SJSA1 (cell line): ENCODE measurements at regions not wholly inside any gene's neighbourhood (a gene's known extent, or its start where the extent isn't known, plus 50 kb on each side); places are given as distances from the start of the nearest gene placed in this dataset.

Source experiments
- DNase-seq, 2 experiments: peaks; one replicate each; pipeline ENCODE4 v3.0.0-alpha.2; 2015 to 2020; ENCODE audit warnings: low spot score in 2 of 2, low read depth in 1 of 2
- H3K27ac ChIP-seq: fragments of 250-450 bp; sonication (Bioruptor Pico); 2 replicates; pipeline ENCODE4 v1.5.1; 2020; ENCODE audit warnings: mild to moderate bottlenecking, moderate library complexity
- H3K27me3 ChIP-seq: fragments of 250-450 bp; sonication (Bioruptor Pico); replicated peaks from 2 replicates; pipeline ENCODE4 v1.5.1; 2020; ENCODE audit warnings: mild to moderate bottlenecking, moderate library complexity
- H3K36me3 ChIP-seq: fragments of 250-450 bp; sonication (Bioruptor Pico); 2 replicates; pipeline ENCODE4 v1.5.1; 2020; ENCODE audit warnings: mild to moderate bottlenecking
- H3K4me1 ChIP-seq: fragments of 250-450 bp; sonication (Bioruptor Pico); replicated peaks from 2 replicates; pipeline ENCODE4 v1.6.1; 2021; ENCODE audit warnings: mild to moderate bottlenecking
- H3K4me3 ChIP-seq: fragments of 250-450 bp; sonication (Bioruptor Pico); 2 replicates; pipeline ENCODE4 v1.5.1; 2020; ENCODE audit warnings: mild to moderate bottlenecking
- H3K9me3 ChIP-seq: fragments of 250-450 bp; sonication (Bioruptor Pico); replicated peaks from 2 replicates; pipeline ENCODE4 v1.5.1; 2020; ENCODE audit warnings: mild to moderate bottlenecking

GRCh38 chr16:54633943-54634362 is 296.7 kb upstream of the IRX5 start:
- DNase-seq = no peak
- no peaks in the 10 kb centered on the region for H3K36me3 ChIP-seq

GRCh38 chr16:54632322-54633220 is 298.1 kb upstream of the IRX5 start:
- no peak overlapping the region for H3K4me3 ChIP-seq
- DNase-seq = no peak
- 0 out of 2 replicates have a peak, but pooled peaks cover 3% of the 10 kb centered on the region for H3K27me3 ChIP-seq
- no peaks in the 10 kb centered on the region for H3K9me3 ChIP-seq
- H3K4me1 ChIP-seq = no peaks in the 10 kb centered on the region
- H3K36me3 ChIP-seq = no peaks in the 10 kb centered on the region
- H3K27ac ChIP-seq = no peak overlapping the region

More at GRCh38 chr16:54633943-54634362, 296.7 kb upstream of the IRX5 start:
- H3K4me1 ChIP-seq = no peaks in the 10 kb centered on the region
- H3K27ac ChIP-seq = no peak overlapping the region
- H3K27me3 ChIP-seq = 0 out of 2 replicates have a peak, but pooled peaks cover 3% of the 10 kb centered on the region
- H3K9me3 ChIP-seq = no peaks in the 10 kb centered on the region
- no peak overlapping the region for H3K4me3 ChIP-seq

GRCh38 chr16:54631782-54632181 is 298.9 kb upstream of the IRX5 start:
- Histone ChIP-seq H3K27ac (no peak overlapping the region), H3K27me3 (0 out of 2 replicates have a peak, but pooled peaks cover 3% of the 10 kb centered on the region), H3K4me1 (no peaks in the 10 kb centered on the region), H3K9me3 (no peaks in the 10 kb centered on the region), H3K36me3 (no peaks in the 10 kb centered on the region), H3K4me3 (no peak overlapping the region)
- no peak for DNase-seq

GRCh38 chr16:54630284-54630967 is 300.2 kb upstream of the IRX5 start:
- Histone ChIP-seq H3K27ac (no peak overlapping the region), H3K4me1 (no peaks in the 10 kb centered on the region), H3K36me3 (no peaks in the 10 kb centered on the region), H3K27me3 (0 out of 2 replicates have a peak, but pooled peaks cover 3% of the 10 kb centered on the region), H3K4me3 (no peak overlapping the region), H3K9me3 (no peaks in the 10 kb centered on the region)
- no peak for DNase-seq

GRCh38 chr16:54628796-54629625 is 301.7 kb upstream of the IRX5 start:
- DNase-seq = no peak
- H3K27me3 ChIP-seq = 0 out of 2 replicates have a peak, but pooled peaks cover 3% of the 10 kb centered on the region
- H3K4me3 ChIP-seq = no peak overlapping the region
- no peak overlapping the region for H3K27ac ChIP-seq
- H3K4me1 ChIP-seq = no peaks in the 10 kb centered on the region
- no peaks in the 10 kb centered on the region for H3K9me3 ChIP-seq
- no peaks in the 10 kb centered on the region for H3K36me3 ChIP-seq

GRCh38 chr16:54627616-54628015 is 303.0 kb upstream of the IRX5 start:
- Histone ChIP-seq H3K9me3 (no peaks in the 10 kb centered on the region), H3K27me3 (0 out of 2 replicates have a peak, but pooled peaks cover 3% of the 10 kb centered on the region), H3K36me3 (no peaks in the 10 kb centered on the region), H3K27ac (no peak overlapping the region), H3K4me3 (no peak overlapping the region), H3K4me1 (no peaks in the 10 kb centered on the region)
- no peak for DNase-seq

- DNase-seq = no peak
- no peaks in the 10 kb centered on the region for H3K27me3 ChIP-seq
- H3K36me3 ChIP-seq = no peaks in the 10 kb centered on the region
- no peaks in the 10 kb centered on the region for H3K9me3 ChIP-seq
- no peak overlapping the region for H3K4me3 ChIP-seq
- H3K4me1 ChIP-seq = no peaks in the 10 kb centered on the region
- no peak overlapping the region for H3K27ac ChIP-seq
Measured at GRCh38 chr16:54623636-54624035, 307.0 kb upstream of the IRX5 start.

GRCh38 chr16:54620197-54620596 is 310.5 kb upstream of the IRX5 start:
- Histone ChIP-seq H3K27ac (no peak overlapping the region), H3K4me3 (no peak overlapping the region), H3K4me1 (no peaks in the 10 kb centered on the region), H3K36me3 (no peaks in the 10 kb centered on the region), H3K9me3 (no peaks in the 10 kb centered on the region), H3K27me3 (no peaks in the 10 kb centered on the region)
- no peak for DNase-seq

GRCh38 chr16:54616610-54617009 is 314.1 kb upstream of the IRX5 start:
- no peaks in the 10 kb centered on the region for H3K27me3 ChIP-seq
- DNase-seq = no peak
- H3K9me3 ChIP-seq = no peaks in the 10 kb centered on the region
- no peaks in the 10 kb centered on the region for H3K36me3 ChIP-seq
- H3K27ac ChIP-seq = no peak overlapping the region
- H3K4me3 ChIP-seq = no peak overlapping the region
- H3K4me1 ChIP-seq = no peaks in the 10 kb centered on the region

GRCh38 chr16:54605536-54606066 is 319.0 kb upstream of the IRX3 start:
- Histone ChIP-seq H3K27me3 (no peaks in the 10 kb centered on the region), H3K4me3 (no peak overlapping the region), H3K4me1 (no peaks in the 10 kb centered on the region), H3K9me3 (peaks cover 3% of the 10 kb centered on the region; the same call in 1 of the 2 replicates), H3K36me3 (no peaks in the 10 kb centered on the region), H3K27ac (no peak overlapping the region)
- DNase-seq = no peak

GRCh38 chr16:54602666-54603065 is 316.1 kb upstream of the IRX3 start:
- Histone ChIP-seq H3K27ac (no peak overlapping the region), H3K27me3 (no peaks in the 10 kb centered on the region), H3K4me1 (no peaks in the 10 kb centered on the region), H3K9me3 (peaks cover 3% of the 10 kb centered on the region; the same call in 1 of the 2 replicates), H3K4me3 (no peak overlapping the region), H3K36me3 (no peaks in the 10 kb centered on the region)
- DNase-seq = no peak

- Histone ChIP-seq H3K4me1 (no peaks in the 10 kb centered on the region), H3K27me3 (peaks cover 3% of the 10 kb centered on the region; the same call in 1 of the 2 replicates), H3K4me3 (no peak overlapping the region), H3K36me3 (no peaks in the 10 kb centered on the region), H3K9me3 (peaks cover 3% of the 10 kb centered on the region; the same call in 1 of the 2 replicates), H3K27ac (no peak overlapping the region)
- no peak for DNase-seq
Measured at GRCh38 chr16:54597222-54597621, 310.6 kb upstream of the IRX3 start.

- Histone ChIP-seq H3K36me3 (no peaks in the 10 kb centered on the region), H3K27ac (no peak overlapping the region), H3K9me3 (no peaks in the 10 kb centered on the region), H3K4me3 (no peak overlapping the region), H3K4me1 (no peaks in the 10 kb centered on the region), H3K27me3 (peaks cover 3% of the 10 kb centered on the region; the same call in 1 of the 2 replicates)
- no peak for DNase-seq
Measured at GRCh38 chr16:54595621-54596020, 309.0 kb upstream of the IRX3 start.
